ENCODE measurements at regions not wholly inside any gene's neighbourhood (a gene's known extent, or its start where the extent isn't known, plus 50 kb on each side); places are given as distances from the start of the nearest gene placed in this dataset.

DNA sequence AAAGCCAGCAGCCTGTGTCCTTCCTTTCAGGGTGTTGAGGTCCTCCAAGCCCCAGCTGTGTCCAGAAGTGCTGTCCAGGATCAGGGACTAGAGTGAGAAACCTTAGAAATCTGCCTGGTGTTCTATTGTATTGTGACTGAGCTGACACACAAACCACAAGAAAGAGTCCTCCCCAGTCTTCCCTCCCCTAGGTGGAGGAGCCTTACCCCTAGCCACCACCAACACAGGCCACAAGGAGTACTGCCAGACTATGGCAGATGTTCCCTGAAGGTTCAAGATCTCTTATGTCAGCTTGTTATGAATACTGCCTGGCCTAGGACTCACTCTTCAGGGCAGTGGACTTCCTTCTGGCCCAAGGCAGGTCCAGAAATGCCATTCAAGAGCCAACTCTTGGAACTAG, 514.1 kb upstream of the PITX2 start:
- TF ChIP-seq, protein P1, sequence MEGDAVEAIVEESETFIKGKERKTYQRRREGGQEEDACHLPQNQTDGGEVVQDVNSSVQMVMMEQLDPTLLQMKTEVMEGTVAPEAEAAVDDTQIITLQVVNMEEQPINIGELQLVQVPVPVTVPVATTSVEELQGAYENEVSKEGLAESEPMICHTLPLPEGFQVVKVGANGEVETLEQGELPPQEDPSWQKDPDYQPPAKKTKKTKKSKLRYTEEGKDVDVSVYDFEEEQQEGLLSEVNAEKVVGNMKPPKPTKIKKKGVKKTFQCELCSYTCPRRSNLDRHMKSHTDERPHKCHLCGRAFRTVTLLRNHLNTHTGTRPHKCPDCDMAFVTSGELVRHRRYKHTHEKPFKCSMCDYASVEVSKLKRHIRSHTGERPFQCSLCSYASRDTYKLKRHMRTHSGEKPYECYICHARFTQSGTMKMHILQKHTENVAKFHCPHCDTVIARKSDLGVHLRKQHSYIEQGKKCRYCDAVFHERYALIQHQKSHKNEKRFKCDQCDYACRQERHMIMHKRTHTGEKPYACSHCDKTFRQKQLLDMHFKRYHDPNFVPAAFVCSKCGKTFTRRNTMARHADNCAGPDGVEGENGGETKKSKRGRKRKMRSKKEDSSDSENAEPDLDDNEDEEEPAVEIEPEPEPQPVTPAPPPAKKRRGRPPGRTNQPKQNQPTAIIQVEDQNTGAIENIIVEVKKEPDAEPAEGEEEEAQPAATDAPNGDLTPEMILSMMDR (IDR thresholded peaks at IDR 0.05), result no peak
- TF ChIP-seq POLR2AphosphoS5 (IDR thresholded peaks at IDR 0.05), result no peak
- no peak for TF ChIP-seq POLR2A (IDR thresholded peaks at IDR 0.05)
